Hepatocyte (in vitro differentiated cells): ENCODE measurements at regions not wholly inside any gene's neighbourhood (a gene's known extent, or its start where the extent isn't known, plus 50 kb on each side); places are given as distances from the start of the nearest gene placed in this dataset.

ENCODE experiments used
- DNase-seq: peaks from one replicate; pipeline ENCODE4 v3.0.0-alpha.2; 2016; ENCODE audit warnings: low spot score
- H2AFZ ChIP-seq: fragments of 200-600 bp; sonication (generic); 2 replicates; pipeline ENCODE4 v1.6.0; 2016; ENCODE audit warnings: antibody characterized with exemption, mild to moderate bottlenecking
- H3K27ac ChIP-seq: fragments of 200-600 bp; sonication (generic); 2 replicates; pipeline ENCODE4 v1.5.1; 2016; ENCODE audit warnings: mild to moderate bottlenecking
- H3K27me3 ChIP-seq: fragments of 200-600 bp; sonication (generic); 2 replicates; pipeline ENCODE4 v1.6.1; 2016
- H3K36me3 ChIP-seq: fragments of 200-600 bp; sonication (generic); replicated peaks from 2 replicates; pipeline ENCODE4 v1.5.1; 2016; ENCODE audit warnings: low read depth; ENCODE audit not compliant: insufficient read depth
- H3K4me1 ChIP-seq: fragments of 200-600 bp; sonication (generic); 2 replicates; pipeline ENCODE4 v1.5.1; 2016; ENCODE audit warnings: mild to moderate bottlenecking, moderate library complexity; ENCODE audit not compliant: insufficient read depth
- H3K4me2 ChIP-seq: fragments of 200-600 bp; sonication (generic); 2 replicates; pipeline ENCODE4 v1.6.0; 2016
- H3K4me3 ChIP-seq: fragments of 200-600 bp; sonication (generic); 2 replicates; pipeline ENCODE4 v1.5.1; 2016; ENCODE audit warnings: mild to moderate bottlenecking
- H3K79me2 ChIP-seq: fragments of 200-600 bp; sonication (generic); 2 replicates; pipeline ENCODE4 v1.6.0; 2017; ENCODE audit warnings: mild to moderate bottlenecking
- H3K9me2 ChIP-seq: fragments of 200-600 bp; sonication (generic); replicated peaks from 2 replicates; pipeline ENCODE4 v1.6.0; 2017; ENCODE audit warnings: mild to moderate bottlenecking; ENCODE audit not compliant: insufficient read depth
- H3K9me3 ChIP-seq: fragments of 200-600 bp; sonication (generic); 2 replicates; pipeline ENCODE4 v1.5.1; 2016; ENCODE audit warnings: low read depth, mild to moderate bottlenecking
- H4K20me1 ChIP-seq: fragments of 200-600 bp; sonication (generic); 2 replicates; pipeline ENCODE4 v1.6.0; 2016; ENCODE audit warnings: mild to moderate bottlenecking; ENCODE audit not compliant: insufficient read depth, poor library complexity, severe bottlenecking
- CTCF ChIP-seq: fragments of 200-600 bp; sonication (generic); IDR thresholded peaks from 2 replicates; pipeline ENCODE4 v1.5.1; 2016; ENCODE audit warnings: antibody characterized with exemption, mild to moderate bottlenecking; ENCODE audit not compliant: poor library complexity
- EZH2 ChIP-seq: fragments of 200-600 bp; sonication (generic); IDR thresholded peaks from 2 replicates; pipeline ENCODE4 v1.6.1; 2016; ENCODE audit warnings: antibody characterized with exemption, mild to moderate bottlenecking, borderline replicate concordance
- EZH2phosphoT487 ChIP-seq: fragments of 200-600 bp; sonication (generic); IDR thresholded peaks from one replicate; pipeline ENCODE4 v1.6.1; 2018; ENCODE audit warnings: antibody characterized with exemption, mild to moderate bottlenecking, low read depth, moderate library complexity; ENCODE audit not compliant: unreplicated experiment, severe bottlenecking
- WGBS: methylation state at CpG from one replicate; pipeline ENCODE4 v1.1.6; 2016; ENCODE audit warnings: low lambda C conversion rate; ENCODE audit errors: missing lambda C conversion rate; 5-methylcytosine and 5-hydroxymethylcytosine counted together

GRCh38 chr20:22400440-22400839 is 183.9 kb downstream of the FOXA2 start:
- TF ChIP-seq CTCF: no peak
- no peak for TF ChIP-seq EZH2phosphoT487
- no peak for TF ChIP-seq EZH2
- Histone ChIP-seq H3K27ac (no peak overlapping the region), H3K79me2 (no peaks in the 10 kb centered on the region), H3K9me2 (no peaks in the 10 kb centered on the region), H3K36me3 (no peaks in the 10 kb centered on the region), H2AFZ (no peak overlapping the region), H3K4me2 (no peak overlapping the region), H4K20me1 (no peaks in the 10 kb centered on the region), H3K27me3 (peaks cover 13% of the 10 kb centered on the region), H3K9me3 (no peaks in the 10 kb centered on the region), H3K4me3 (no peak overlapping the region), H3K4me1 (peaks cover 11% of the 10 kb centered on the region)
- DNase-seq: no peak
- WGBS: 95% methylated on average over 4 of the region's 4 CpGs

GRCh38 chr20:22394583-22394982 is 189.8 kb downstream of the FOXA2 start:
- 67% methylated on average over 1 of the region's 1 CpG for WGBS
- no peak overlapping the region for H3K27ac ChIP-seq

GRCh38 chr20:22390543-22390903 is 193.8 kb downstream of the FOXA2 start:
- no peak overlapping the region for H3K4me2 ChIP-seq
- H3K9me2 ChIP-seq: no peaks in the 10 kb centered on the region
- H3K4me1 ChIP-seq: no peaks in the 10 kb centered on the region
- 77% methylated on average over 5 of the region's 5 CpGs for WGBS
- no peak for DNase-seq
- no peaks in the 10 kb centered on the region for H4K20me1 ChIP-seq
- H3K79me2 ChIP-seq: no peaks in the 10 kb centered on the region
- H3K27me3 ChIP-seq: peaks cover 23% of the 10 kb centered on the region
- H2AFZ ChIP-seq: no peak overlapping the region
- no peak for TF ChIP-seq CTCF
- no peak for TF ChIP-seq EZH2phosphoT487
- no peak for TF ChIP-seq EZH2
- no peaks in the 10 kb centered on the region for H3K36me3 ChIP-seq
- H3K4me3 ChIP-seq: no peak overlapping the region
- H3K9me3 ChIP-seq: no peaks in the 10 kb centered on the region
- no peak overlapping the region for H3K27ac ChIP-seq

More at GRCh38 chr20:22394583-22394982, 189.8 kb downstream of the FOXA2 start:
- Histone ChIP-seq H3K4me3 (no peak overlapping the region), H3K27me3 (peaks cover 20% of the 10 kb centered on the region), H3K79me2 (no peaks in the 10 kb centered on the region), H2AFZ (no peak overlapping the region), H3K36me3 (no peaks in the 10 kb centered on the region), H3K9me3 (no peaks in the 10 kb centered on the region), H3K4me1 (no peaks in the 10 kb centered on the region), H4K20me1 (no peaks in the 10 kb centered on the region), H3K9me2 (no peaks in the 10 kb centered on the region), H3K4me2 (no peak overlapping the region)
- no peak for DNase-seq
- no peak for TF ChIP-seq EZH2phosphoT487
- TF ChIP-seq CTCF: no peak
- TF ChIP-seq EZH2: no peak
